Stimulated activated CD8-positive, alpha-beta memory T cell treated with anti-CD3 and anti-CD28 coated beads, Interleukin-7, amount 100 ng/mL, for 48 hours (primary cell): ENCODE measurements at regions not wholly inside any gene's neighbourhood (a gene's known extent, or its start where the extent isn't known, plus 50 kb on each side); places are given as distances from the start of the nearest gene placed in this dataset.

Source experiments
- DNase-seq, 2 donors: peaks; one replicate each; pipeline ENCODE4 v3.0.0-alpha.2; 2020; ENCODE audit warnings: low read depth in 1 of 2; ENCODE audit errors: extremely low read depth in 1 of 2

DNA sequence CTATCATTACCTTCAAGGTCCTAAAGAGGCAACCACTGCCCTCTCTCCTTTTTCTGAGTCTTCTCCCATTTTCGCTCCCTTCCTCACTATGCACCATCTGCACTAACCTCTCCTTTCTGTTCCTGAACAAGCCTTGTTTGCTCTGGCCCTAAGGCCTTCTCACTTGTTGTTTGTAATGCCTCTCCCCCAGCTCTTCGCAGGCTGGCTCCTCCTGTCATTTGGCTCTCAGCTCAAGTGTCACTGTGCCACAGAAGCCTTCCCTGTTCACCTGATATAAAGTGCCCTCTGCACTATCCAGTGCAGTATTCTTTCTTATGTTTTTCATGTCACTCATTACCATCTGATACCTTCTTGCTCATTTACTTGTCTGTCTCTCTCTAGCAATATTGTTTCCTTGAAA is 303.7 kb downstream of the KCNN2 start:
- no peak for DNase-seq

DNA sequence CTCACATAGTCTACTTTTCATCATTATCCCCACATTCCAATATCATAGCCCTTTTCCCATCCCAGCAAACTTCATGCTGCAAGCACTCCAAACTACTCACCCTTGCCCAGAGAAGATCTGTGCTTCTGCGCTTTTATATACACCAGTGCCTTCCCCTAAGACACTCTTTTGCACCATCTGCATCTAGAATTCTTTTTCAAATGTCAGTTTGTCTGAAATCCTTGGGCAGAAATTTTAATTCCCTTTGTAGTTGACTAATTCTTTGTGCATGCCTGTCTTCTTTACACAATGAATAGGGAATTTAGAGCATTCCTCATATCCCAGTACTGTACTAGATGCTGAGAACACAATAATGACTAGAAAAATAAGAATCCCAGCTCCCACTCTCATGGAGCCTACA is 298.9 kb downstream of the KCNN2 start:
- no peak for DNase-seq

DNA sequence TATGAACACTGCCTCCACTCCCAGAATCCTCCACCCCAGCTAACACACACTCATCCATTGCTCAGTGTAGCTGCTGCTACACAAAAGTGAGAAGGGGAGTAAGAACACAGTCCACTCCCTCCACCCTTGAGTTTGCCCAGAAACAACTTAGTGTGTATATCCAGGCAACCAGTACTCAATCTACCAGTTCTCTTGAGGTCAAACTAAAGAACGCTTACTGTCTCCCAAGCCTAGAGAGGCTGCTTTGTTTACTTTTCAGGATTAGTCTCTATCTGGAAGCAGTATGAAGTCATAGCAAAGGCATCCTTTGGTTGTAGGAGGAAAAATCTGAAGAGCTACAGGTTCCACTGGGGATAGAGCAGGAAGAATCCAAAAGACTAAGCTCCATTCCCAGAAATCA is 296.3 kb downstream of the KCNN2 start:
- DNase-seq, result no peak

DNA sequence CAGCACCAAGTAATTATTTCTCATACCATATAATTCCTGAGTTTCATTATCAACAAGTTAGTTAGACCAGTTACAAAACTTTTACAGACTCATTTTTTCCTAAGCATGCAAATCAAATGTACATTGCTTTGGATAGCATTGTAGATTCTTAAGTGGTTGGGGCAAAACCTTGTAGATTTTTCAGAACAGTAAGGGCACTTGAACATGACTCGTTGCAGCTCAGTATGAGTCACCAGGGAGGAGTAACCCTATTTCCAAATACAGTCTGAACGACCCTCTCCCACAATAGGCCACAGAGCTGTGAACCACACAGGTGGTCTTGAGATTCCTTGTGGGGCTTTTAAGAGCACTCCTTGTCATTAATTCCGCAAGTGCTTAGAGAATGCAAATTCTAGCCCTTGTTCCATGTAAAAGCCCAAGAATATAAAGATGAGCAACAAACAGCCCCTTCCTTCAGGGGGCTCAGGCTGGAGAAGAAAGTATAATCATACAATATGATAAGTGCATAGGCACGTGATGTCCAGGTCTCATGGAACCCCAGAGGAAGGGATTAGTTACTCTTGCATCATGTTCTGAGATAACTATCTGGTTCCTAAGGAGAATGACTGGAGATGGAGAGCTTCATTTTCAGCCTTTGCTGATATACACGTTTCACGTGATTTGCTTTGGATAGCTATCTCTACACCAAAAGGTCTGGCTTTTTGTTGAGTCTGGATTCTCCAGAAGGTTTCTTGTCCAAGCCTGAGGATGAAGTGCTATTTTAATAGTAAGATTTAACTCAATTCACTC is 295.7 kb downstream of the KCNN2 start:
- DNase-seq, result no peak

DNA sequence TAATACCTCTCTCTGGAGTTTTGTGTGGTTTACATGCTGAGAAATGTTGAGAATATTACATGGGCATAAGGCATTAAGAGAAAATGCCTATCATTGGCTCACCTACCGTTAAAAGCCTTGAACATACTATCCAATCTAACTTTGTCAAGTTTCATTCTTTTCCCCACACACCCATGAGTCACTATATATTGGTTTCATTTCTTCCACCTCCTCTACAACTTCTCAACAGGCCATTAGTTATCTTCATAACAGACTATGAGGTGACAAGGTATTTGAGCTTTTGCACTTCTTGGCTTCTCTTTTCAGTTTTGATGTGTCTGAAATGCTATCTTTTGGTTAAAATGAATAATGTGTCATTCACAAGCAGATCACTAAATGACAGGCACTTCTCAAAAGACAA is 288.0 kb downstream of the KCNN2 start:
- no peak for DNase-seq

DNA sequence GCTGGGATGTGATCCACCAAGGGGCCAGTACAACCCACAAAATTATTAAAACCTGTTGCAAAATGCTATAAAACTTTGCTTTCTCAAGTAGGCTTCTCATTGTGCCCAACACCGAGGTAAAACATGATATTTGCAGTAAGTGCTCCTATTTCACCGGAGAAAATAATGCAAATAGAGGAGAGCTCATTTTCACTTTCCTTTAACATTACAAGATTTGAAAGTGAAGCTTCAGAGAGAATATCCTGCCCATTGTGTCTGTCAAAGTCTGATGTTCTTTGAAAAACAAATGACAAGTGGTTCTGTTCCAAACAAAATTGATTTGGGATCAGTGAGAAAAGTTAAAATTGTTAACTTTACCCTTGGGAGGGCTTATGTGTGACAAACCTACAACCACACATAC is 287.1 kb downstream of the KCNN2 start:
- no peak for DNase-seq

DNA sequence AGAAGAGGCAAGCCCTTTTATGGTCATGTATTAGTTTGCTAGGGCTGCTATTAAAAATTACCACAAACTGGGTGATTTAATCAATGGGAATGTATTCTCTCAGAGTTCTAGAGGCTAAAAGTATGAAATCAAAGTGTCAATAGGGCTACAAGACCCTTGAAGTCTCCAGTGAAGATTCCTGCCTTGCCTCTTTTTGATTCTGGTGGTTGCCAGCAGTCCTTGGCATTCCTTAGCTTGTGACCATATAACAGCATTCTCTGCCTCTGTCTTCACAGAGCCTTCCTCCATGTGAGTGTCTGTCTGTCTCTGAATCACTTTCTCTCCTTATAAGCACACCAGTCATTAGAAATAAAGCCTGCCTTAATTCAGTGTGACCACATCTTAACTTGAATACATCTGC is 282.7 kb downstream of the KCNN2 start:
- no peak for DNase-seq

DNA sequence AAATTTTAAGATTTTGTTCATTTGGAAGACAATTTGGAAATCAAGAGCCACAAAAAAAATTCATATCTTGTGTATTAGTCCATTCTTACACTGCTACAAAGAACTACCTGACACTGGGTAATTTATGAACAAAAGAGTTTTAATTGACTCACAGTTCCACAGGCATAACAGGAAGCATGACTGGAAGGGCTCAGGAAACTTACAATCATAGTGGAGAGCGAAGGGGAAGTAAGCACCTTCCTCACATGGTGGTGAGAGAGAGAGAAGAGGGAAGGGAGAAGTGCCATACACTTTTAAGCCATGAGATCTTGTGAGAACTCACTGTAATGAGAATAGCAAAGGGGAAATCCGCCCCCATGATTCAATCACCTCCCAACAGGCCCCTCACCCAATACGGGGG is 274.4 kb downstream of the KCNN2 start:
- DNase-seq, result no peak

DNA sequence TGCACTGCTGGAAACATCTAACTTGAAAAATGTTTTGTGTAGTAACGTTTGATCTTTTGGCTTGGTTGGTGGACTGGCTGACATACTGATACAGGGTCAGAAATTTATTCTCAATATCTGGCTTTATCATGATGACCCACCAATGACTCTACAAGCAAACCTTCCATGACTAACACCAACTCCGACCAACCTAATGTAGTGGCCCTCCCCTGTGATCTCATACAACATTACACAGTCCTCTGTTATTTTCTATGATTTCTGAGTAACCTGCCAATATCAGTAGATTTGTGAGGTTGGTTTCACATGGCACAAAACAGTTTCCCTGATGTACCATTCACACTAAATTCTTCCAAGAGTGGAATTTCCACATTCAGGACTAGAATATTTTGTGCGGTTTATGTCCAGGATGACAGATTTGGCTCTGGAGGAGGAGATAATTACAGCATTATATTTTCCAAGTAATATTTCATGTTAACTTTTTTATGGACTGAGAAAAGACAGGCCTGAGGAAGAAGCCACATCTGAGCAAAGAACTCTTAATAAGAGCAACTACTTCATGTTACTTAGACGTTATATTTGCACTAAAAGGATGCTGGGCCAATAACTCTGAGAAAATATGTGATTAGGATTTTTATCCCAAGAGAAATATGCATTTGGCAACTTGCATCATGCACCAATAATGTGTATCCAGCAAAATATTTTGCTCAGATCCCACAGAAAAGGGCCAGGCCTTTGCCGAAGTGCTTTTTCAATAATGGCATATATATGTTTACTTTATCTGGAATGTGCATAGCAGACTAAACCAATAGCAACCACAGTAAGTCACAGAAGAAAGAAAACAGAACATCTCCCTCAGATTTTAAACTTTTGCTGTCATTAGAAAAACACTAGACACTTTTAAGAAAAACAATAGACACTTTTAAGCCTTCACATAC is 273.4 kb downstream of the KCNN2 start:
- DNase-seq, result no peak

DNA sequence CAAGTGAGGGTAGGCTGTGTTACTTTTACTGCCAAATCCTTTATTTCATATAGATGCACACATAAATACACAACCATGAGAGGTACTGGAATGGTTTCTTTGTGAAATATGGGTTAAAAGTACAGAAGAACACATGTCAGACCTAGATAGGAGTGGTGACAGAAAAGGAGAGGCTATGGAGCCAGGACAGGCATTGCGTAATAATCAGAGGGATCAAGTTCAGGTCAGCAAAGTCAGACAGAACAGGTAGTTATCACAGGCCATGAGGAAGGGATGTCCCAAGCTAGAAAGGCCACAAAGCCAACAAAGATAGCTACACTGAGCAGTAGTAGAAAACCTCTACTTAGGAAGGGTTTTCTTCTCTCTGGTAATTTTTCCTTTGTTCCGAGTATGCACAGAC is 272.6 kb downstream of the KCNN2 start:
- DNase-seq, result no peak

DNA sequence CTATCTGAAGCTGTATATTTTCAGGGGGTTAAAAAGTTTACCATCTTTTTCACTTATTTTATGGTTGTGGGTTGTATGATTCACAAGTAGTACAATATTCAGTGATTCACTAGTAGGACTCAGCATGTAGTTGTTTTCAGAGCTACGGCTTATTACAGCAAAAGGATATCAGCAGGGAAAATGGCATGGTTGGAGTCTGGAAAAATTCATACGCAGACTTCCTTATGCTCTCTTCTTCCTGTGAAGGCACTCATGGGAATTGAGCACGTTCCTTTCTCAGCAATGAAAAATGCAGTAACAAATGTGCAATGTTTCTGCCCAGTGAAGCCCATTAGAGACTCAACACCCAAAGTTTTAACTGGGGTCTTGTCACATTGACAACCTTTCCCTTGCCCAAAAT is 250.5 kb downstream of the KCNN2 start:
- no peak for DNase-seq

DNA sequence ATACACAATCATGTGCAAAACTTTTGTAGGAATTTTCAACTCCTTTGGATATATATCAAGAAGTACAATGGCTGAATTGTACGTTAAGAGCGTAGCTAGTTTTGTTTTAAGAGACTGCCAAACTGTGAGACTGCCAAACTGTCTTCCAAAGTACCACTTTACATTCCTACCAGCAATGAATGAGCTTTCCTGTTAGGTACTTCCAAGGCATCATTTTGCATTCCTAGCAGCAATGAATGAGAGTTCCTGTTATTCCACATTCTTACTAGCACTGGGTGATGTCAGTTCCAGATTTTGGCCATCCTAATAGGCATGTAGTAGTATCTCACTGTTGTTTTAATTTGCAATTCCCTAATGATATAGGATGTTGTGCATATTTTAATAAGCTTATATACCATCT is 219.3 kb downstream of the KCNN2 start:
- DNase-seq, result no peak

DNA sequence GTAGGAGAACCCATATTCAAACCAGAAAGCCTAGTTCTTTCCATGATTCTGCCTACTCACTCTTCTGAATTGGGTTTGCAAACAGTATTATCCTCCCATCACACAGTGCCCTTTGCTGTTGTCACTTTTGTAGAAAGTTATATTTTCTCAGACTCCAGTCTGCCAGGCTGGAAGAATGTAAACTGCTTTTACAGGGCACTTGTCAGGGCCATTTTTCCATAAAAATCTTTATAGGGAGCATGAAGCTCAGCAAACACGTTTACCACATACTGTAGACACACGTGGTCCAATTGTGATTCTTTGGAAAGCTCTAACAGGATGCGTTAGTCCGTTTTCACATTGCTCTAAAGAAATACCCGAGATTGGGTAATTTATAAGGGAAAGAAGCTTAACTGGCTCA is 204.0 kb downstream of the KCNN2 start:
- no peak for DNase-seq

DNA sequence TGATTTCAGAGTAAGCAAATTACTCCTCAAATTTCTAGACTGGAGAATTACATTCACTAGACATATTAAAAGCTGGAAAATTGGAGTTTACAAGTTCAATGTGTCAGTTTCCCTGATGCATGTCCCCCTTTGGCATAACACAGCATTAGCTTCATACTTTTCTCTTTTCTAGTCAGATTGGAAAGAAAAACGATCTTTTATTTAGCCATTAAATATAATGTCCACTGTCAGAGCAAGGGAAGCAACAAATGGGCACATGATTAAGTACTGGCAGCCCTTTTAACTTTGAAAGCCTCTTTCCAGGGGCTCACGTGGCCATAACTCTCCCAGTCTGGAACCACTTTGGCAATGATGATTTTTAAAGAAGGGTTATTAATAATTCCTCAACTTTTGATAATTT is 203.3 kb downstream of the KCNN2 start:
- no peak for DNase-seq

DNA sequence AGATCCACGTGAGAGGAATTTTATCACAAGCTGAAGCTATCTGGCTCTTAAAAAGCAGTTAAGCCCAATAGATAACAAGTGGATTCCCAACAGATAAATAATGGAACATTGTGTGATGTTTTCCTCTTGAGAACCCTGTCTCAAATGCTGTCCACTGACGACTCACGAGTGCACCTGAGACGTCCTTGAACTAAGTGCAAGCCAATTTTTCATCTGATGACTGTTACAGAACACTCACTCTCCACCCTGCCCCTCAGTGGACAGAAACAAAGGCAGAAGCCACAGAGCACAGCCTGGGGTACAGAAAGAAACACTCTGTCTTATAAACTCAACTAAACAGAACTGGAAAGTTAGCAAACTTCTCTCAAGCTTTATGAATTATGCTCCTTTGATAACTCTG is 199.5 kb downstream of the KCNN2 start:
- no peak for DNase-seq
